Prostate gland (tissue), 2 donors: ENCODE measurements at regions not wholly inside any gene's neighbourhood (a gene's known extent, or its start where the extent isn't known, plus 50 kb on each side); places are given as distances from the start of the nearest gene placed in this dataset.

Experiments
- DNase-seq: peaks from one replicate; pipeline ENCODE4 v3.0.0-alpha.2; 2019; ENCODE audit warnings: low spot score
- H3K27ac ChIP-seq, 2 donors: fragments of 200-600 bp; sonication (generic); 2 replicates each; pipeline ENCODE4 v1.5.1; 2017 to 2019
- H3K27me3 ChIP-seq: fragments of 200-600 bp; sonication (generic); replicated peaks from 2 replicates; pipeline ENCODE4 v1.5.1; 2019; ENCODE audit not compliant: insufficient read depth
- H3K36me3 ChIP-seq, 2 donors: fragments of 200-600 bp; sonication (generic); 1 replicate in 1 of 2; 2 replicates in 1 of 2; pipeline versions ENCODE4 v1.5.1 to v1.8.1; 2017 to 2019
- H3K4me1 ChIP-seq: fragments of 200-600 bp; sonication (generic); replicated peaks from 2 replicates; pipeline ENCODE4 v1.5.1; 2019
- H3K4me3 ChIP-seq, 2 donors: fragments of 200-600 bp; sonication (generic); 2 replicates each; pipeline ENCODE4 v1.5.1; 2017 to 2019
- H3K9me3 ChIP-seq: fragments of 200-600 bp; sonication (generic); 2 replicates; pipeline ENCODE4 v1.5.1; 2017
- POLR2A ChIP-seq: fragments of 450-650 bp; IDR thresholded peaks from one replicate; pipeline ENCODE4 v1.6.1; 2016; ENCODE audit warnings: antibody characterized with exemption, mild to moderate bottlenecking
- POLR2AphosphoS5 ChIP-seq: sonication (generic); formaldehyde crosslinking; IDR thresholded peaks from one replicate; pipeline ENCODE4 v1.6.1; 2017; ENCODE audit warnings: antibody characterized with exemption
- WGBS: methylation state at CpG from one replicate; pipeline ENCODE4 v1.1.5; 2018; 5-methylcytosine and 5-hydroxymethylcytosine counted together
- intact Hi-C: fragments of 100-400 bp; cut with DNase I; formaldehyde crosslinking; loops from one replicate; pipeline ENCODE4 v1.14.2; 2022
- TF ChIP-seq, protein P1 (sequence below), 4 experiments: fragments of 200-600 bp in 2 of 4; fragments of 450-650 bp in 2 of 4; sonication (generic) in 2 of 4; IDR thresholded peaks; 1 replicate in 3 of 4; 2 replicates in 1 of 4; pipeline ENCODE4 v1.5.1; 2016 to 2019; ENCODE audit warnings: antibody characterized with exemption in 4 of 4, mild to moderate bottlenecking in 2 of 4, moderate library complexity in 2 of 4

GRCh38 chr10:108849688-108850087 lies 1073.6 kb downstream of the XPNPEP1 start:
- intact Hi-C loops, result no loop called here
- 93% methylated on average over 2 of the region's 2 CpGs for WGBS
- H3K4me3 ChIP-seq, result no peak overlapping the region
- H3K4me1 ChIP-seq, result no peaks in the 10 kb centered on the region
- H3K36me3 ChIP-seq, result no peaks in the 10 kb centered on the region
- H3K27ac ChIP-seq, result no peak overlapping the region
- H3K9me3 ChIP-seq, result no peaks in the 10 kb centered on the region
- no peak for DNase-seq
- TF ChIP-seq POLR2A, result no peak
- TF ChIP-seq POLR2AphosphoS5, result no peak
- TF ChIP-seq, protein P1, sequence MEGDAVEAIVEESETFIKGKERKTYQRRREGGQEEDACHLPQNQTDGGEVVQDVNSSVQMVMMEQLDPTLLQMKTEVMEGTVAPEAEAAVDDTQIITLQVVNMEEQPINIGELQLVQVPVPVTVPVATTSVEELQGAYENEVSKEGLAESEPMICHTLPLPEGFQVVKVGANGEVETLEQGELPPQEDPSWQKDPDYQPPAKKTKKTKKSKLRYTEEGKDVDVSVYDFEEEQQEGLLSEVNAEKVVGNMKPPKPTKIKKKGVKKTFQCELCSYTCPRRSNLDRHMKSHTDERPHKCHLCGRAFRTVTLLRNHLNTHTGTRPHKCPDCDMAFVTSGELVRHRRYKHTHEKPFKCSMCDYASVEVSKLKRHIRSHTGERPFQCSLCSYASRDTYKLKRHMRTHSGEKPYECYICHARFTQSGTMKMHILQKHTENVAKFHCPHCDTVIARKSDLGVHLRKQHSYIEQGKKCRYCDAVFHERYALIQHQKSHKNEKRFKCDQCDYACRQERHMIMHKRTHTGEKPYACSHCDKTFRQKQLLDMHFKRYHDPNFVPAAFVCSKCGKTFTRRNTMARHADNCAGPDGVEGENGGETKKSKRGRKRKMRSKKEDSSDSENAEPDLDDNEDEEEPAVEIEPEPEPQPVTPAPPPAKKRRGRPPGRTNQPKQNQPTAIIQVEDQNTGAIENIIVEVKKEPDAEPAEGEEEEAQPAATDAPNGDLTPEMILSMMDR (IDR thresholded peaks at IDR 0.05), result no peak
- no peaks in the 10 kb centered on the region for H3K27me3 ChIP-seq

DNA sequence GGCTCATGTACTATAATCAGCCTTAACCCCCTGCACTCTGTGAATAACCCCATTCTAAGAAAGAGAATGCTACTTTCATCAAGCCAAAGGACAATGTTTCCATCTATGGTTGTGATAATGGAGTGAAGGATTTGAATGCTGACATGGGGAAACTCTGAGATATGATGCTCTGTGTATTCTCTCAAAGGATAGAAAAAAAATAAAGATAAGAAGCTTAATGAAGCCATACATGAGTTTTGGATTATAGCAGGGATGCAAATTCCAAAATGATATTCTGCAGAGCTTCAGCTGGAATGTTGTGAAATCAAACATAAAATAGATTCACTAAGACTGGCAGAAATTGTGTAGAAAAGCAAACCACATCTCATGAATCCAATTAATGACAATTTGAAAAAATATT lies 1074.1 kb downstream of the XPNPEP1 start:
- no peaks in the 10 kb centered on the region for H3K9me3 ChIP-seq
- H3K4me1 ChIP-seq, result no peaks in the 10 kb centered on the region
- H3K4me3 ChIP-seq, result no peak overlapping the region
- TF ChIP-seq POLR2AphosphoS5 (no peak), POLR2A (no peak)
- TF ChIP-seq, protein P1 (IDR thresholded peaks at IDR 0.05), result no peak
- intact Hi-C loops, result no loop called here
- no peaks in the 10 kb centered on the region for H3K27me3 ChIP-seq
- no peaks in the 10 kb centered on the region for H3K36me3 ChIP-seq
- H3K27ac ChIP-seq, result no peak overlapping the region
- DNase-seq, result no peak

DNA sequence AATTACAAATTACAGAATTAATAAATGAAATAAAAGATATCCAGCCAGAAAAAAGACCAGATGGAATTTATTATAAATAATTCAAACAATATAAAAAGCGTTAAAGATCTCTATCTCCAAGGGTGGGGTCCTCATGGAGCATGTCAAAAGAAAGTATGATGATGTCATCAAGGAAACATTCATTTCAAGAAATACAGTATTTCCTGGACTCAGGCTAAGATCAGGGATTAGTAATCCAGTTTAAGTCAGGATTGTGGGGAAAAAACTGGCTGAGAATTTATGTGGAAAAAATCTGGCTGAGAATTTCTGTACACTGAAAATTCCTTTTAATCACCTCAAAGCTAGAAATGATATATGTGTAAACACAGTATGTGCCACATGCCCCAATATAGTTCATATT lies 1075.3 kb downstream of the XPNPEP1 start:
- H3K4me1 ChIP-seq, result no peaks in the 10 kb centered on the region
- H3K36me3 ChIP-seq, result no peaks in the 10 kb centered on the region
- no peak overlapping the region for H3K27ac ChIP-seq
- no peaks in the 10 kb centered on the region for H3K9me3 ChIP-seq
- no peaks in the 10 kb centered on the region for H3K27me3 ChIP-seq
- DNase-seq, result no peak
- TF ChIP-seq, protein P1 (IDR thresholded peaks at IDR 0.05), result no peak
- TF ChIP-seq POLR2AphosphoS5, result no peak
- no peak for TF ChIP-seq POLR2A
- no peak overlapping the region for H3K4me3 ChIP-seq
- intact Hi-C loops, result no loop called here
- WGBS, result 40% methylated on average over 1 of the region's 1 CpG

- 65% methylated on average over 3 of the region's 3 CpGs for WGBS
These were observed 1082.4 kb downstream of the XPNPEP1 start for GRCh38 chr10:108840944-108841343.

DNA sequence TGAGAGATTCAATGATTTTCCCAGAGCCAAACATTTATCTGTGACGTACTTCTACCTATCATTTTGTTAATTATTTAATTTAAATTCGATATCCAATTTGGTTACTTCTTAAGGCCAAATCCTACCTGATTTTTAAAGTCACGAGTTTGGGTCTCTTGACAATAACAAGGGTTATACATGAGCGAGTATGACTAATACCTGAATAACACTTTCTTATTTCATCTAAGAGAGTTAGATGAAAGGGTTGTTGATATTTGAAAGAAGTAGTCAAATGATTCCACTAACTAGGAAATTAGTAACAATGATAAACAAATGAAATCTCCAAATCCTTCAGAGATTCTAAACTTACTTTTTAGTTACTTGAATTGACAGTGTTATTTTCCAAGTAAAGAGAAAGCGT lies 1086.9 kb downstream of the XPNPEP1 start:
- Histone ChIP-seq H3K27me3 (no peaks in the 10 kb centered on the region), H3K4me3 (no peak overlapping the region), H3K9me3 (no peaks in the 10 kb centered on the region), H3K4me1 (no peaks in the 10 kb centered on the region), H3K27ac (no peak overlapping the region), H3K36me3 (no peaks in the 10 kb centered on the region)
- 86% methylated on average over 5 of the region's 5 CpGs for WGBS
- no peak for DNase-seq
- intact Hi-C loops, result no loop called here
- TF ChIP-seq POLR2AphosphoS5, result no peak
- TF ChIP-seq, protein P1 (IDR thresholded peaks at IDR 0.05), result no peak

More at GRCh38 chr10:108840944-108841343, 1082.4 kb downstream of the XPNPEP1 start:
- intact Hi-C loops, result no loop called here
- DNase-seq, result no peak
- Histone ChIP-seq H3K4me1 (no peaks in the 10 kb centered on the region), H3K9me3 (no peaks in the 10 kb centered on the region), H3K27ac (no peak overlapping the region), H3K36me3 (no peaks in the 10 kb centered on the region), H3K4me3 (no peak overlapping the region), H3K27me3 (no peaks in the 10 kb centered on the region)
- TF ChIP-seq POLR2A (no peak), POLR2AphosphoS5 (no peak)
- TF ChIP-seq, protein P1 (IDR thresholded peaks at IDR 0.05), result no peak
